HT1080 (cell line): ENCODE measurements at regions not wholly inside any gene's neighbourhood (a gene's known extent, or its start where the extent isn't known, plus 50 kb on each side); places are given as distances from the start of the nearest gene placed in this dataset.

ENCODE experiments used
- DNase-seq: peaks from one replicate; pipeline ENCODE4 v3.0.0-alpha.2; 2015; ENCODE audit warnings: low read depth

DNA sequence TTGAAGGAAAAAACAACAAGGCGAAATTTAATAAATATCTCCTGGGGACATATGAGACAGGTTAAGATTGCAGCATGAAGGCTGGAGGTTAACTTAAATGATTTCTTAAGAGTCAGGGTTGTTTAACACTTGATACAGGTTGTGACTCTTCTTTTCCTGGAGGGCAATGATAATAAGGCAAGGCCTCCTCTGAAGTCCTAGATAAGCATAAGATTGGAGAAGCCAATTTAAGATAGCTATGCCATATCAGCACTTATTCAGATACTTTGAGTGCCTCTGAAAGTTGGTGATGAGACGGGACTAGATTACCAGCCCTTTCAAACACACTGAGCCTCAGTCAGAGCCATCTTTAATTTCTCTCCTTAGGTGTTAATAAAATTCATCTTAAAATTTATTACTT is 350.8 kb downstream of the FBXO8 start:
- no peak for DNase-seq

DNA sequence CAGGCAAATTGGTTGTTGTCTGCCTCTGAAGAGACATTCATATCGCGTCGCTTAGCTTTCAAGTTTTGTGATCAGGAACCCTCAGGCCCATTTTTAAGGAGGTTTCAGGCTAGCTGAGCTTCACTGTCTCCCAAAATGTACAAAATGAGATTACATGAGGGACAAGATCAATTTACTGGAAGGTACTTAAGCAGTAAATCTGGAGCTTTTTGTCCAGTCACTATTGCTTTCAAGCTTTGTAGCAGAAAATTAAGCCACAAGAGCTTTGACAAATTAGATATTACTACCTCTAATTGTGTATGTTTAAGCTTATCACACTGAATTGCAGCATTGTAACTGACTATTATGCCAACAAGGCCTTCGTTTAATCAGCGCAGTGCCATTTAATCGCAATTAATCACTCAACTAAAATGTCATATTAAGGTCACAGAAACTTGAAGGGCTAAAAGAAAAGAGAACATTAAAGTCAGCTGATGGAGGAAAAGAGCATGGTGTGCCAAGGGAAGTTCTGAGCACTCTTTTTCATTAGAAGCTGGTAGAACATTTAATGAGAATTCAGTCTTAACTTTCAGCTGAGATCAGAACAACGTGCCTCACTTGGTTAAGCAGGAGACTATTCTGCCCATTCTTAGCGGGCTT is 353.0 kb downstream of the FBXO8 start:
- no peak for DNase-seq

DNA sequence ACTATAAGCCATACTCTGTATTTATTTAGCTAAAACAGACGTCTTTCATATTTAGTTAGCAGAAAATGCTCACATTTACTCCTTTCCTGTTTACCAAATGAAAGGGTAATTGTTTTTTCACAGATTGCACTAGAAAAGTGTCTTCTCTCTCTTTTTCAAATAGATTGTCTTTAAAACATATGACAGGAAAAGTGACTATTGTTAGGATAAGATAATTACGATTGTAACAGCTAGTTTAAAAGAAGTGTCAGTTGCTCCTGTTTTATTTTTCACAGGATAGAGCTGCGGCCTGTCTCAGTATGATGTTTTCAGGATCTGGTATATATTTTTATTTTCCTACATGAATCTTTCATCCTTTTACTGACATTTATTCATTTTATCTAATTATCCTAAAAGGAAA is 353.5 kb downstream of the FBXO8 start:
- no peak for DNase-seq

DNA sequence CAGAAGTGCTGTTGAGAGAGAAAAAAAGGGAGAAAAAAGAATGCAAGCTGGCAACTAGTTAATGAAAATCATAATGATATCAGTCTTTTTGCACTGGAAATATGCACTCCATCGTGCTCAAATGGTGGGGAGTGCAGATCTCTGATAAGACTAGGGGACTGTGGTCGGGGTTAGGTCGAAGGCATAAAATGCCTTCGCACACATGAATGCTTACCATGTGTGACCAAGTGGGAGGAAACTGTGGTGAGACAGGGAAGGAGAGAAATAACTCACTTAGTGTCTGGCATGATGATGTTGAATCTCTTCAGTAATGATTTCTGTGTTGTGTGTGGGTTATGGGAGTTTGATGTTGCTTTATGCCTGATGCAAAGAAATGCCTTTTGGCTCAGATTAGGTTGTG is 358.9 kb downstream of the FBXO8 start:
- no peak for DNase-seq

DNA sequence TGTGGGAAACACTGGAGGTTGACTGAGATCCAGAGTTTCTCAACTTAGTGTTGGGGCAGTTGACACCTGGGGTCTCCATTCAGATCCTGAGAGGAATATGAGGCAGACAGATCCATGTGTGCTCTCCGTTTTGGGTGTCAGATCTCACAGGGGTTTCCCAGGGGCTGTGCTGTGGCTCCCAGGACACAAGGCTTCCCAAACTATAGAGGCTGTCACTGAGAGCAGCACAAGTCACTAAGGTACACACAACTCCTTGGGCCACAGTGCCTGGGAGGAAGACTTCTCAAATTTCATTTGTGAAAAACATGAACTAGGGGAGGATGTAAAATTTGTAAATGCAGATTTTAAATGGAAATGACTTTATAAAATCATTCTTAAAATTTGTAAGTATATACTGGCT is 363.6 kb downstream of the FBXO8 start:
- no peak for DNase-seq

DNA sequence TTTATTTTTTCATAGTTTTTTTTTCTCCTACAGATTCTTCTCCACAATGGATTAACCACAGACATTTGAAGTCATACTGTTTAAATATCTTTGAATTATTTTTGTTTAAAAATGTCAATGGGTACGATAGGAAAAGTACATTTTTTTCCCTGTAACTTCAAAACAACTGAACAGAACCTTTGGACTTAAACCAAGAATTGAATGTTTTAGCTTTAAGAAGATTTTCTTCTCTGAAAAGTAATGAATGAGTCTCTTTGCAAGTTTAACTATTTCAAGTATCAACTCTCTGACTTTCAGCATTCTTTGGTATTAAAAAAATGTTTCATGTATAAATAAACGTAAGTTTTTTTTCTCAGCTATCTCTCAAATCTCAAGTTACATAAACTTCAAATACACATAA is 364.3 kb downstream of the FBXO8 start:
- DNase-seq: no peak

DNA sequence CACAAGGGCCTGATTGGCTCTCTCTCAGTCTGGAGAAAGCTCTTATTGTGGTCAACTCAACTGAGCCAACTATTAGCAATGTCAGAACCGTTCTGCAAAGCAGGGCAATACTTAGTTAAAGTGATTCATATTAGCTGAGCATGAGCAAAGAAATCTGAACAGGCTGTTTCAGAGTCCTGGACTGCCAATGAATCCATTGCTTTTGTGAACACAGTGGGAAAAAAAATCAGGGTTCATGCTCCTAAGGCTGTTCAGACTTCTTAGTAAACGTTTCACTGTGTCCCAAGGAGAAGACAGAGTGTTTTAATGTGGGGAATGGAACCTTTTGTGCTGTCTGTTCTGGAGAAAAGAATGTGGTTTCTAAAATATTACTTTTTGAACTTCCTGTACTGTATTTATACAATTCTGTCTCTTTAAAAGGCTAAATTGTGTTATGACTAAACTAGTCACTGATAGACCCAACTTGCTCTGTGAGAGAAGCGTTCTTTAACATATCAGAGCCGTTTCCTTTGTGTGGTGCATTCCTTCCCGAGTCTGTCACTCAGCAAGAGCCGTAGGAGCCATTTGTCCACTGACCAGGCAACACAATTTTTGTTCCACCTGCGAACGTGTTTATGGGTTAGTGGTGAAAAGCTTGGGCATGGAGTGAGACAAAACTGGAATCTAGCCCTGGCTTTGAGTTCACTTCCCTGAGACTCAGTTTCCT is 366.1 kb downstream of the FBXO8 start:
- peak; percentile 40 for DNase-seq

DNA sequence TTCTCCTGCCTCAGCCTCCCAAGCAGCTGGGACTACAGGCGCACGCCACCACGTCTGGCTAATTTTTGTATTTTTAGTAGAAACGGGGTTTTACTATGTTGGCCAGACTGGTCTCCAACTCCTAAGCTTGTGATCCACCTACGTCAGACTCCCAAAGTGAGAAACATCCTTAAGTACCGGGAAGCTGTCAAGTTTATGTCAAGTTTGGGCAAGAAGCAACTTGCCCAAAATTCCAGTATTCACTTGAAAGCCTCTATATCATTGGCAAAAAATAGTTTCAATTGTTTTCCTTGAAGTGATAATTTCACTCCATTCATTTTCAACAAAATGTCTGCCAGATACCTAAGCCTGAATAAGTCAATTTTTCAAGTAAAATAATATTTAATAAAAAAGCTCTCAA is 370.0 kb downstream of the FBXO8 start:
- no peak for DNase-seq

DNA sequence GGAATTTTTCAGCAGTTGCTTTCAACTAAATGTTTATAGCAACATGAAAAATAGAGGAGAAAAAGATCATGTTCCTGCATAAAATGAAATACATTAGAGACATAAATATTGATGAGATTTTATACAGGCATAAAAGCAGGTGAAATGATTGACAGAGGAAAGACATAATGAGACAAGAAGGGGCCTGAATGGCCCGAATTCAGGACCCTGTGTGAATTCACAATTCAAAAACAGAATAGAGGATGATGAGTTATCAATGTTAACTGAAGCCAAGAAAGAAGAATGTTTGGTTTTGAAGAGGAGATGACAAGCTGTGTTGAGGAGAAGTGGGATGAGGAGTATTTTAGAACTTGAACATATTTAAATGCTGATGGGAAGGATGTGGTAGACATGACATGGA is 371.1 kb downstream of the FBXO8 start:
- DNase-seq: no peak

DNA sequence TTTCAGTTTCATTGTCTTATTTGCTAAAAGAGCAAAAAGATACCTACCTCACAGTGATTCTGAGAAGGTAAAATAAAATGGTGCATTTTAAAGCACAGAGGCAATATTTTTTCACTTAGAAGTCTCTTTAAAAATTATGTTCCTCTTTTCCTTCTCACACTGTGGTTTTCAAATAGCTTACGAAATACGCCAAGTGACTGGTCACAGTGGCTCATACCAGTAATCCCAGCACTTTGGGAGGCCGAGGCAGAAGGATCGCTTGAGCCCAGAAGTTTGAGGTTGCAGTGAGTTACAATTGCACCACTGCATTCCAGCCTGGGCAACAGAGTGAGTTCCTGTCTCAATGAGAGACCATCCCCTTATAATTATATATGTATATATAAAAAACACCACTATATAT is 372.6 kb downstream of the FBXO8 start:
- no peak for DNase-seq

DNA sequence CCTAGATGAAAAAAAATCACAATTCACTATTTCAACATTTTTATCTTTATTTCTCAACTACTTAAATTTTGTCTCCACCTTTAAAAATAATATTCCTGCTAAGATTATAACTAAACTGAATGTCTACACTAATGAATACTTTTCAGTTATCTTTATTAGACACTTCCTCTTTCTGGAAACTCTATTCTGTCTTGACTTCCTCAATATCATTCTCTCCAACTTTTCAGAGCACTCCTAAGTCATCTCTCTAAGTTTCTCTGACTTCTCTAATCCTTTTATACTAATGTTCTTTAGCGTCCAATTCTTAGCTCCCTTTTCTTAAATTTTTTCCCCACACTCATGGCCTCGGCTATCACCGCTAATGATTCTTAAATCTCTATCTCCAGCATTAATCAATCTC is 374.2 kb downstream of the FBXO8 start:
- DNase-seq: no peak

DNA sequence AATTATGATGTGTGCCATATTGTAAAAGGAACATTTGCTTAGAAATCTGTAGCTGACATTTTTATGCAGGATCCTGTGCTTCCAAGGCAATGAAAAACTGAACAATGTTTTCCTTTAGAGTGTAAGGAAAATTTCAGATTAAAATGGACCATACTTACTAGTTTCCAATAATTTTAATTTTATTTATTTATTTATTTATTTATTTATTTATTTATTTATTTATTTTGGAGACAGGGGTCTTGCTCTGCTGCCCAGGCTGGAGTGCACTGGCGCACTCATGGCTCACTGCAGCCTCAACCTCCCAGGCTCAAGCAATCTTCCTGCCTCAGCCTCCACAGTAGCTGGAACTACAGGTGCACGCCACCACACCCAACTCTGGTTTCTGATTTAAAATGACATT is 369.8 kb upstream of the HAND2 start:
- DNase-seq: no peak

DNA sequence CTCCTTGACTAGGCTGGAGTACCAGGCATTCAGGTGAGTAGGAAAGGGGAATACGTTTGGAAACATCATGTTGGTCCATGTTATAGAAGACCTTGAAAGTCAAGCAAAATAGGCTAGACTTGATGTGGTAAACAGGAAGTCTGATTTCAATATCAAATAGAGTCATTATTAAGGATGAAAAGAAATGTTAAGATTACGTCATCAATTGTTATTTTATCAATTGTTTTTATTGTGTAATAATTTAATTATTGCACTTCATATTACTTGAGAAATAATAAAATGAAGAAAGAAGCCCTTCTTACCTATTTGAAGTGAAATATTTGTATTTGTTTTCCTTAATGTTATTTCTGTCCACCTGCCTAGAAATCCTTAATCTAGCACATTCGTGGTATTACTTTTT is 361.0 kb upstream of the HAND2 start:
- DNase-seq: no peak

DNA sequence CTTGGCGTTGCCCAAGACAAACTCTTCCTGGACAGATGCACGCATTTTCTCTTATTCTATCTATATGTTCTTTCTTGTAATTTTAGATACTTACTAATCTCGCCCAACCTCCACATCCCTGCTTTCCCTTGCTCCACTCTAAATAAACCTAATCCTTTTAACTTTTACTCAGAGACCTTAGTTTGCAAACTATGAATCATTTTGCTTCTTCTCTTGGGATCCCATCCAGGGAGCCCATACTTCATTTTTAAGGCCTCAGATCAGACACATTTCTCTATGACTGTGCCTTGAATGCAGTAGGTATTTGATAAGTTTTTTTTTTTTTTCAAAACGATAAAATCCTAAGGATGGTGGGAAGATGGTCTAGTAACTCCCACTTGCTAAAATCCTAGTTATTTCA is 353.8 kb upstream of the HAND2 start:
- DNase-seq: peak; percentile 22

DNA sequence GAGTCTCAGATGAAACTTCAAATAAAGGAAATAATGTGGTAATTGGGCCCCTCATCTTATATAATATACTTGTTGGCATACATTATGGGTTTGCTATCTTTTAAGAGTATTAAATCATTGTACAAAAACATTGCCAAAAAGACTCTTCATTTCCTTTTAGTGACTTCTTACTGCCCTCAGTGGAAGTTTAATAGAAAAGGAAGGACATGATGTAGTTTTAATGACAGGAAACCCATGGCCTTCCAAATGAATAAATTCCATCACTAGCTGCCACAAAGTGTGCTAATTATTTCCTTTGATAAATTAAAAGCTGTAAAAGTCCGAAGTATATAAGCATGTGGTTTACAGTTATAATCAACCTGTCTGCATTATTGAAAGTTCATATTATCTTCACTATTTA is 350.9 kb upstream of the HAND2 start:
- no peak for DNase-seq

DNA sequence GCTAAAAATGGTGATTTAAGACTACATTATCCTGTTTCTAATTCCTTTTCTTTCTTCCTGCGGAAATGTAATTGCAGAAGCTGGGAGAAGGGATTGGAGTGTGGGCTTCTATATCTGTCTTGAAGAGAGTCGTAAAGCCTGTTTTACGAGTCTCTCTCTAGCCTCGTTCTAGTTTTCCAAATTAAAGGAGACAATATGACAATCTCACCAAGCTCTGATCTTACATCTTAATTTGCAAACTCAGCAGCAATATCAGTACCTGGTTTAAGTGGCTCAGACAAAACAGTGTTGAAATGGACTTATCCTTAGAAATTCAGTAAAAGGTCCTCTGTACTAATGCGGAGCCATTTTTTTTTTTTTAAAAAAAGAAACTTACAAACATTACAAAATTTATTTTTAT is 349.5 kb upstream of the HAND2 start:
- no peak for DNase-seq

DNA sequence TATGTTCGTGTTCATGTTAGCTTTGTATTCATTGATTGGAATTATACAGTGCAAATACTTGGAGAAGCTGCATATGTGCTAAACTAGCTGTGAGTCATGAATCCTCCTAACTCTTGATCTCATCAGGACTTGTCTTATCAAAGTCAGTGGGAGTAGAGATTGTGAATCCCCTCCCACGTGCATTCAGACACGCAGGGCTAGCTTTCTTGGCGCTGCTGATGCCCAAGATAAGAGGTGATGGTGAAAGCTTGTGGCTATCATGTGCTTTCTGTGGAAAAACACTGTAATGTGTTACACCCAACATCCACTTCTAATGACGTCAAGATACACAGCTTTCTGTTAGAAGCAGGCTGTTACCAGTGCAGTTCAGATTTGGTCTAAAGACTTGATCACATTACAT is 348.7 kb upstream of the HAND2 start:
- DNase-seq: no peak

DNA sequence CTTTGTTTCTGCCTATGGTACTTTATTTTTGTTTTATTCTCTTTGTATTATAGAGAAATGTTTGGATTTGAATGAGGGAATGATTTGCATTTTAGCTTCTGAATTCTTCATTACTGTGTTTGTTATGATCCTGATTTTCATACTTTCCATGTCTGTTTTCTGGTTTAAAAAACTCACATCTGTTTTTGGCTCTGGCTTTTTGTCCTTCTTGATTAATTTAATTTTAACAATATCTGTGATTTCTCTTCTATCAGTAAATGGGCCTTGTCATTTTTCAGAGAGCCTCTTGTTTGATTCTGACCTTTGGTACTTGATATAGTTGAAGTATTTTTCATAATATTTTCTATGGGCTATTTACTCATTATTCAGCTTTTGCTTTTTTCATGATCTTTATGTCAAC is 341.6 kb upstream of the HAND2 start:
- DNase-seq: no peak

DNA sequence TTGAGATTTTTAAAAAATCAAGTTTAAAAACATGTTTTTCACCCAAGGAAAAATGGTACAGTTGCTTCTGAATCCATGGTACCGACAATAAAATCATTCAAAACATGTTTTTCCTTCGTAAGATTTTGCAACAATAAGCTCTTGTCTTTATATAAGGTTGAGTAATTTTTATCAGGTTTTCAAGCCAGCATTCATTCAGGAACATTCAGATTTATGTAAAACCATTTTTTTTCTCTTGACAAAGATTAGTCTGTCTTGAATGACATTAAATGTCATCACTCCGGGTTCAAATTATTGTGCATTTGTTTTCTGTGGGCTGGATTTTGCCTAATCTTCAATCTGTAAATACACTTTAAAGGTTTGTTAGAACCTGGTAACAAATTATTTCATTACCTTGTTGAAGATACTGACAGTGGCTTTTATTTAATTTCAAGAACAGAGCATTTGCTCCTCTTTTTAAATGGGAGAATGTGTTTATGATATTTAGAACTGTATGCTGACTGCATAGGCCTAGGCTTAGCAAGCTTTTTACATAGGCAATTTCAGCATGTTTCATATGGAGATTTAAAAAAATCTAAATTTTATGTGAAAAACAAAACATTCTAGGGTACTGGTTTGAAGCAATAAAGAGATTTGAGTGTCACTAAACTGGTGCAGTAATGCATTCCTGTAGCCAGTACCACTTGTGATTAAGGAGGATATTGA is 336.4 kb upstream of the HAND2 start:
- no peak for DNase-seq

DNA sequence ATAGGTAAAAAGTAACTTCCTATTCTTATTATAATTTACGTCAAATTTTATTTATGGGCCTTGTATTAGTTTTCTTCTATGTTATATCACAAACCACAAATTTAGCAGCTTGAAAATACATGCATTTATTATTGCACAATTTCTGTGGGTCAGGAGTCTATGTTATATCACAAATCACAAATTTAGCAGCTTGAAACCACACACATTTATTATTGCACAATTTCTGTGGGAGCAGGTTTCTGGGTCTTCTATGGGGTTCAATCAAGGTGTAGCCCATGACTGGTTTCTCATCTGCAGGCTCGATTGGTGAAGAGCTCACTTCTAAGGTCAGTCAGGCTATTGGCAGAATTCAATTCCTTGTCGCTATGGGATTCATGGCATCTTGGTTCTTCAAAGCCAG is 332.7 kb upstream of the HAND2 start:
- no peak for DNase-seq

DNA sequence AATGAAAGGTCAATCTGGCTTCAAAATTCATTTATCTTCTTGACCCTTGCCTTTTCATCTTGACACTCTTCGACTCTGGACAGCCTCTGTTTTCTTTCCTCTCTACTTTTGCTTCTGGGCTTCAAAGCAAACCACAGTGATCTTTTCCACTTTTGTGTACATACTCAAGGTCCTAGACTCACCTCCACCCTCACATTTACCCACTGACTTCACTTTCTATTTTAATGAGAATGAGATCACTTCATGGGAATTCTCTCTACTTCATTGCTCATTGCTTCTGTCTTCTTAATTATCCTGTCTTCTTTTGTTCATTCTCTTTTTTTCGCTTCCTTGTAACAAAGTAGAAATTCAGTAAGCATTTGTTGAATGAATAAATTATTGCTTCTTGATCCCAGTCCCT is 330.1 kb upstream of the HAND2 start:
- peak; percentile 16 for DNase-seq

DNA sequence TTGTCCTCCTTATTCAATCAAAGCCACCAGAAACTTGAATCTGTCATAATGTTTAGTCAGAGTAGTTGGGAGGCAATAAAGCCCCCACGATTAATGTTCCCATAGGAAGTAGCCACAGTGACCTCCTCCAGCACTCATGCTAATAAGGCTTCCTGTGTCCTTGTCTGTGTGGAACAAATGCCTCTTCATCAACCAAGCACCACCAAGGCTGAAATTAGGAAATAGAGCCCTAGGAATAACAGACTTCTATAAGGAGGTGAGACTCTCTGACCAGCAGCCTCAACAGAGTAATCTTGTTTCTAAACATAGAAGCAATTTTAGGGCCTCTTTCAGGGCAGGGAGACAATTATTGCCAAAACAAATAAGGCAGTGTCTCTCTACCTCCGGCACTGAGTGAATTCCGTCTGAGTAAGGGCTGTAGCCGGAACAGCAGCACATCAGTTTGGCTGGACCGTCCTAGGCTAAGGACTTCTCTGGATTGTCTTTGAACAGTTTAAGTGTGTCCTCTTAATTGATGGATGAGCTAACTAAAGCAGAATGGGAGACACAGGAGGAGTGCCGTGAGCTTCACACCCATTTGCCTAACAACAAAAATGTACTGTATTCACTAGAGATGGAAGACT is 329.2 kb upstream of the HAND2 start:
- no peak for DNase-seq

DNA sequence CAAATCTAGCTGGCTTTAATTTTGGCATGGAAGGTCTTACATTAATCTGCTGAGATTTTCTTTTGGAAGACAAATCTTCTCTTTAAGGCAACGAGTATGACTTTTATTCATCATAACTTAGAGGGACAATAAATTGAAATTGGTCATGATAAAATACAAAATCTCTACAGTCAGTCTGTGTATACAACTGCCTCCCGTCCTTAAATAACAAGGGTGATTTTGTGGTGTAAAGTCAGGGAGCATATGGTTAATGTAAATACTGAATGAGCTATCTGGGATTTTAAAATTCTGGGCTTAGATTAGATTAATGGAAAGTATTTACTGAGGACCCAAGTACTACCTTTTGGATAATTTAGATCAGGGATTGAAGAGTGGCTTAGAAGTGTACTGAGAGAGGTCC is 328.4 kb upstream of the HAND2 start:
- no peak for DNase-seq
